Osteocyte (in vitro differentiated cells): ENCODE measurements at regions not wholly inside any gene's neighbourhood (a gene's known extent, or its start where the extent isn't known, plus 50 kb on each side); places are given as distances from the start of the nearest gene placed in this dataset.
"Not testable (repeated sequence)": the region's sequence is repeated elsewhere in the genome, so short reads cannot be mapped to it uniquely, and the experiment has no call there.

Experiments
- DNase-seq: peaks from one replicate; pipeline ENCODE4 v3.0.0; 2021; ENCODE audit warnings: mixed read lengths; ENCODE audit not compliant: unreplicated experiment; ENCODE audit errors: extremely low spot score
- H3K27ac Mint-ChIP-seq: one replicate; pipeline ENCODE4 v1.8.0; 2021; ENCODE audit warnings: mild to moderate bottlenecking, mixed read lengths; ENCODE audit not compliant: unreplicated experiment
- H3K27me3 Mint-ChIP-seq: one replicate; pipeline ENCODE4 v1.8.0; 2021; ENCODE audit warnings: mixed read lengths; ENCODE audit not compliant: unreplicated experiment
- H3K36me3 Mint-ChIP-seq: one replicate; pipeline ENCODE4 v1.8.0; 2021; ENCODE audit warnings: mixed read lengths; ENCODE audit not compliant: unreplicated experiment
- H3K4me1 Mint-ChIP-seq: one replicate; pipeline ENCODE4 v1.8.0; 2021; ENCODE audit warnings: mixed read lengths; ENCODE audit not compliant: unreplicated experiment
- H3K4me3 Mint-ChIP-seq: one replicate; pipeline ENCODE4 v1.8.0; 2021; ENCODE audit warnings: mild to moderate bottlenecking, moderate library complexity, mixed read lengths; ENCODE audit not compliant: unreplicated experiment
- H3K9me3 Mint-ChIP-seq: one replicate; pipeline ENCODE4 v1.8.0; 2021; ENCODE audit warnings: mixed read lengths; ENCODE audit not compliant: unreplicated experiment
- CTCF ChIP-seq: fragments of 200-600 bp; sonication (generic); IDR thresholded peaks from 2 replicates; pipeline ENCODE4 v1.5.0; 2021; ENCODE audit warnings: antibody characterized with exemption, mild to moderate bottlenecking, moderate library complexity

GRCh38 chr2:84300696-84301029 is 158.4 kb downstream of the SUCLG1 start:
- Mint-ChIP-seq H3K36me3 (no peaks in the 10 kb centered on the region), H3K4me3 (no peak overlapping the region), H3K27me3 (no peaks in the 10 kb centered on the region), H3K27ac (no peak overlapping the region), H3K9me3 (no peaks in the 10 kb centered on the region), H3K4me1 (no peaks in the 10 kb centered on the region)
- no peak for DNase-seq
- TF ChIP-seq CTCF, result no peak

- not testable (repeated sequence) for H3K27ac Mint-ChIP-seq
These were observed 158.9 kb downstream of the SUCLG1 start for GRCh38 chr2:84300001-84300695.

GRCh38 chr2:84299211-84299775 is 159.8 kb downstream of the SUCLG1 start:
- H3K27ac Mint-ChIP-seq, result no peak overlapping the region
- no peak overlapping the region for H3K4me3 Mint-ChIP-seq
- TF ChIP-seq CTCF, result no peak
- no peaks in the 10 kb centered on the region for H3K9me3 Mint-ChIP-seq
- no peak for DNase-seq
- H3K4me1 Mint-ChIP-seq, result no peaks in the 10 kb centered on the region
- no peaks in the 10 kb centered on the region for H3K27me3 Mint-ChIP-seq
- no peaks in the 10 kb centered on the region for H3K36me3 Mint-ChIP-seq

More at GRCh38 chr2:84300001-84300695, 158.9 kb downstream of the SUCLG1 start:
- not testable (repeated sequence) for DNase-seq, H3K4me1 Mint-ChIP-seq, H3K36me3 Mint-ChIP-seq, H3K9me3 Mint-ChIP-seq, H3K27me3 Mint-ChIP-seq, H3K4me3 Mint-ChIP-seq

- Mint-ChIP-seq H3K4me1 (no peaks in the 10 kb centered on the region), H3K27ac (no peak overlapping the region), H3K36me3 (no peaks in the 10 kb centered on the region), H3K4me3 (no peak overlapping the region), H3K9me3 (no peaks in the 10 kb centered on the region), H3K27me3 (no peaks in the 10 kb centered on the region)
- TF ChIP-seq CTCF, result no peak
- no peak for DNase-seq
These were observed 161.9 kb downstream of the SUCLG1 start for GRCh38 chr2:84297155-84297554.

- DNase-seq, result no peak
- Mint-ChIP-seq H3K27me3 (no peaks in the 10 kb centered on the region), H3K4me3 (no peak overlapping the region), H3K27ac (no peak overlapping the region), H3K9me3 (no peaks in the 10 kb centered on the region), H3K4me1 (no peaks in the 10 kb centered on the region), H3K36me3 (no peaks in the 10 kb centered on the region)
- no peak for TF ChIP-seq CTCF
These were observed 165.2 kb downstream of the SUCLG1 start for GRCh38 chr2:84293791-84294380.
